ENCODE measurements at regions not wholly inside any gene's neighbourhood (a gene's known extent, or its start where the extent isn't known, plus 50 kb on each side); places are given as distances from the start of the nearest gene placed in this dataset.

DNA sequence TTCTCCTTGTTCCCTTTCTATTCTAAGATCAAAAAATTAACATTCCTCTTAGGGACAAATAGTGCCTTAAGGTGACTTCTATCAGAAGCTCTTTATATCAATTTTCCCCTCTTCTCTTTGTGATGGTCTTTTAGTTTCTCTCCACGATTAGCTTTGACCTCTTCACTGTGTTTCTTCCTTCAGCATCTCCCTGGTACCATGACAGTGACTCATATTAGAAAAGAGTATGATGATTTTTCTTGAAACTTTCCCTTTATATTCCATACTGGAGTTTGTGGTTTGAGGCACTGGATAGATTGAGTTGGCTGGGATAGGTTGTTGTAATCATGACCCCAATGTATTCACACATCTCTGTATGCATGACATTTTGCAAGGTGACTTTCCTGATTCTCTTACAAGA is 335.6 kb upstream of the GLI3 start:
- TF ChIP-seq, protein P1, sequence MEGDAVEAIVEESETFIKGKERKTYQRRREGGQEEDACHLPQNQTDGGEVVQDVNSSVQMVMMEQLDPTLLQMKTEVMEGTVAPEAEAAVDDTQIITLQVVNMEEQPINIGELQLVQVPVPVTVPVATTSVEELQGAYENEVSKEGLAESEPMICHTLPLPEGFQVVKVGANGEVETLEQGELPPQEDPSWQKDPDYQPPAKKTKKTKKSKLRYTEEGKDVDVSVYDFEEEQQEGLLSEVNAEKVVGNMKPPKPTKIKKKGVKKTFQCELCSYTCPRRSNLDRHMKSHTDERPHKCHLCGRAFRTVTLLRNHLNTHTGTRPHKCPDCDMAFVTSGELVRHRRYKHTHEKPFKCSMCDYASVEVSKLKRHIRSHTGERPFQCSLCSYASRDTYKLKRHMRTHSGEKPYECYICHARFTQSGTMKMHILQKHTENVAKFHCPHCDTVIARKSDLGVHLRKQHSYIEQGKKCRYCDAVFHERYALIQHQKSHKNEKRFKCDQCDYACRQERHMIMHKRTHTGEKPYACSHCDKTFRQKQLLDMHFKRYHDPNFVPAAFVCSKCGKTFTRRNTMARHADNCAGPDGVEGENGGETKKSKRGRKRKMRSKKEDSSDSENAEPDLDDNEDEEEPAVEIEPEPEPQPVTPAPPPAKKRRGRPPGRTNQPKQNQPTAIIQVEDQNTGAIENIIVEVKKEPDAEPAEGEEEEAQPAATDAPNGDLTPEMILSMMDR (IDR thresholded peaks at IDR 0.05): no peak
- TF ChIP-seq POLR2A (IDR thresholded peaks at IDR 0.05) (no peak), POLR2AphosphoS5 (IDR thresholded peaks at IDR 0.05) (no peak), EP300 (IDR thresholded peaks at IDR 0.05) (no peak)

All from gastroesophageal sphincter (tissue), 3 donors.